ENCODE measurements at regions not wholly inside any gene's neighbourhood (a gene's known extent, or its start where the extent isn't known, plus 50 kb on each side); places are given as distances from the start of the nearest gene placed in this dataset.

- SMC1A ChIA-PET (ENCODE audit: uncharacterized antibody, unreplicated experiment) = interaction anchor here (1.2 kb wide), 1 partner anchor 12 kb away, joined by 4 read pairs; no protein-coding TSS in a partner anchor
- Histone ChIP-seq H3K4me3 (no peak overlapping the region), H3K79me2 (ENCODE audit: control insufficient read depth, insufficient read depth, low read length) (no peaks in the 10 kb centered on the region), H3K27me3 (replicated peaks in 1 of 2; ENCODE audit: control insufficient read depth in 2 of 2, insufficient read depth in 2 of 2, low read length in 1 of 2) (no peaks in the 10 kb centered on the region), H3K9ac (ENCODE audit: control insufficient read depth, insufficient read depth, low read length) (no peak overlapping the region), H3K4me2 (ENCODE audit: control insufficient read depth, insufficient read depth) (no peak overlapping the region), H3K27ac (ENCODE audit: control insufficient read depth, insufficient read depth) (no peak overlapping the region), H3K4me1 (ENCODE audit: control insufficient read depth, insufficient read depth, low read length) (no peaks in the 10 kb centered on the region), H4K20me1 (ENCODE audit: control insufficient read depth, insufficient read depth) (no peaks in the 10 kb centered on the region), H3K36me3 (ENCODE audit: control insufficient read depth in 2 of 2, insufficient read depth in 2 of 2, low read length in 1 of 2) (no peaks in the 10 kb centered on the region), H3K9me3 (replicated peaks; ENCODE audit: control insufficient read depth, insufficient read depth, low read length) (no peaks in the 10 kb centered on the region), H2AFZ (ENCODE audit: control insufficient read depth, low read depth, low read length) (no peak overlapping the region)
- CTCF ChIA-PET = interaction anchor here (0.7 kb wide), 1 partner anchor 9 kb away, joined by 3 read pairs; no protein-coding TSS in a partner anchor
- ATAC-seq = no peak
- no peak for DNase-seq (ENCODE audit: low read depth, low spot score)
- POLR2A ChIA-PET = no interaction called here
- no TSS peak for BruUV-seq (replicated peaks)
- FAIRE-seq = no peak
- intact Hi-C loops (cut with micrococcal nuclease; ENCODE audit: unreplicated experiment) = no loop called here
- in situ Hi-C loops (cut with MboI) = no loop called here
- RAD21 ChIA-PET (ENCODE audit: unreplicated experiment) = no interaction called here
- TF ChIP-seq, protein P1, sequence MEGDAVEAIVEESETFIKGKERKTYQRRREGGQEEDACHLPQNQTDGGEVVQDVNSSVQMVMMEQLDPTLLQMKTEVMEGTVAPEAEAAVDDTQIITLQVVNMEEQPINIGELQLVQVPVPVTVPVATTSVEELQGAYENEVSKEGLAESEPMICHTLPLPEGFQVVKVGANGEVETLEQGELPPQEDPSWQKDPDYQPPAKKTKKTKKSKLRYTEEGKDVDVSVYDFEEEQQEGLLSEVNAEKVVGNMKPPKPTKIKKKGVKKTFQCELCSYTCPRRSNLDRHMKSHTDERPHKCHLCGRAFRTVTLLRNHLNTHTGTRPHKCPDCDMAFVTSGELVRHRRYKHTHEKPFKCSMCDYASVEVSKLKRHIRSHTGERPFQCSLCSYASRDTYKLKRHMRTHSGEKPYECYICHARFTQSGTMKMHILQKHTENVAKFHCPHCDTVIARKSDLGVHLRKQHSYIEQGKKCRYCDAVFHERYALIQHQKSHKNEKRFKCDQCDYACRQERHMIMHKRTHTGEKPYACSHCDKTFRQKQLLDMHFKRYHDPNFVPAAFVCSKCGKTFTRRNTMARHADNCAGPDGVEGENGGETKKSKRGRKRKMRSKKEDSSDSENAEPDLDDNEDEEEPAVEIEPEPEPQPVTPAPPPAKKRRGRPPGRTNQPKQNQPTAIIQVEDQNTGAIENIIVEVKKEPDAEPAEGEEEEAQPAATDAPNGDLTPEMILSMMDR (IDR thresholded peaks at IDR 0.05 in 2 of 3, conservative IDR thresholded peaks at IDR 0.05 in 1 of 3; ENCODE audit: control insufficient read depth in 2 of 3, extremely low read depth in 1 of 3, insufficient read depth in 1 of 3, low read depth in 3 of 3, low read length in 3 of 3) = no peak
- TF ChIP-seq ZZZ3 (IDR thresholded peaks at IDR 0.05; ENCODE audit: control insufficient read depth, insufficient read length, low read depth) = no peak
- TF ChIP-seq NR2C1 (IDR thresholded peaks at IDR 0.05) = no peak
- TF ChIP-seq RCOR1 (conservative IDR thresholded peaks at IDR 0.05; ENCODE audit: low read depth, low read length) = no peak
- TF ChIP-seq CBFB (IDR thresholded peaks at IDR 0.05; ENCODE audit: low read depth) = no peak
- TF ChIP-seq RAD21 (IDR thresholded peaks at IDR 0.05; ENCODE audit: insufficient read depth, low read depth, low read length) = no peak
- no peak for TF ChIP-seq E2F8 (IDR thresholded peaks at IDR 0.05; ENCODE audit: low read depth, partially characterized antibody)
- no peak for TF ChIP-seq MEF2B (IDR thresholded peaks at IDR 0.05; ENCODE audit: partially characterized antibody, poor library complexity, severe bottlenecking)
- no peak for TF ChIP-seq HDGF (IDR thresholded peaks at IDR 0.05)
- TF ChIP-seq PRDM15 (CRISPR knock-in tag; IDR thresholded peaks at IDR 0.05) = no peak
- TF ChIP-seq, protein P2, sequence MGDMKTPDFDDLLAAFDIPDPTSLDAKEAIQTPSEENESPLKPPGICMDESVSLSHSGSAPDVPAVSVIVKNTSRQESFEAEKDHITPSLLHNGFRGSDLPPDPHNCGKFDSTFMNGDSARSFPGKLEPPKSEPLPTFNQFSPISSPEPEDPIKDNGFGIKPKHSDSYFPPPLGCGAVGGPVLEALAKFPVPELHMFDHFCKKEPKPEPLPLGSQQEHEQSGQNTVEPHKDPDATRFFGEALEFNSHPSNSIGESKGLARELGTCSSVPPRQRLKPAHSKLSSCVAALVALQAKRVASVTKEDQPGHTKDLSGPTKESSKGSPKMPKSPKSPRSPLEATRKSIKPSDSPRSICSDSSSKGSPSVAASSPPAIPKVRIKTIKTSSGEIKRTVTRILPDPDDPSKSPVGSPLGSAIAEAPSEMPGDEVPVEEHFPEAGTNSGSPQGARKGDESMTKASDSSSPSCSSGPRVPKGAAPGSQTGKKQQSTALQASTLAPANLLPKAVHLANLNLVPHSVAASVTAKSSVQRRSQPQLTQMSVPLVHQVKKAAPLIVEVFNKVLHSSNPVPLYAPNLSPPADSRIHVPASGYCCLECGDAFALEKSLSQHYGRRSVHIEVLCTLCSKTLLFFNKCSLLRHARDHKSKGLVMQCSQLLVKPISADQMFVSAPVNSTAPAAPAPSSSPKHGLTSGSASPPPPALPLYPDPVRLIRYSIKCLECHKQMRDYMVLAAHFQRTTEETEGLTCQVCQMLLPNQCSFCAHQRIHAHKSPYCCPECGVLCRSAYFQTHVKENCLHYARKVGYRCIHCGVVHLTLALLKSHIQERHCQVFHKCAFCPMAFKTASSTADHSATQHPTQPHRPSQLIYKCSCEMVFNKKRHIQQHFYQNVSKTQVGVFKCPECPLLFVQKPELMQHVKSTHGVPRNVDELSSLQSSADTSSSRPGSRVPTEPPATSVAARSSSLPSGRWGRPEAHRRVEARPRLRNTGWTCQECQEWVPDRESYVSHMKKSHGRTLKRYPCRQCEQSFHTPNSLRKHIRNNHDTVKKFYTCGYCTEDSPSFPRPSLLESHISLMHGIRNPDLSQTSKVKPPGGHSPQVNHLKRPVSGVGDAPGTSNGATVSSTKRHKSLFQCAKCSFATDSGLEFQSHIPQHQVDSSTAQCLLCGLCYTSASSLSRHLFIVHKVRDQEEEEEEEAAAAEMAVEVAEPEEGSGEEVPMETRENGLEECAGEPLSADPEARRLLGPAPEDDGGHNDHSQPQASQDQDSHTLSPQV (IDR thresholded peaks at IDR 0.05) = no peak
- TF ChIP-seq TCF3 (IDR thresholded peaks at IDR 0.05; ENCODE audit: borderline replicate concordance, insufficient read depth, low read depth, low read length) = no peak
Observed at GRCh38 chr7:46527360-46527759, 606.3 kb upstream of the IGFBP3 start.
